Heart left ventricle (tissue), 16 donors: ENCODE measurements at regions not wholly inside any gene's neighbourhood (a gene's known extent, or its start where the extent isn't known, plus 50 kb on each side); places are given as distances from the start of the nearest gene placed in this dataset.

ENCODE experiments used
- ATAC-seq, 4 donors: fragments of 200-7000 bp; cut with Tn5 transposase; one replicate each; pipeline ENCODE4 v1.9.1; 2020 to 2022; ENCODE audit warnings: moderate library complexity in 4 of 4, mild to moderate bottlenecking in 3 of 4, moderate number of reproducible peaks in 1 of 4
- DNase-seq, 5 donors: peaks; one replicate each; pipeline ENCODE4 v3.0.0-alpha.2; 2020
- H3K27ac ChIP-seq, 12 donors: fragments of 200-600 bp; sonication (generic) in 4 of 12; one replicate each; pipeline versions ENCODE4 v1.5.0 to v1.8.0; 2016 to 2022; ENCODE audit warnings: mild to moderate bottlenecking in 2 of 12
- H3K27me3 ChIP-seq, 9 donors: fragments of 200-600 bp; sonication (generic) in 2 of 9; one replicate each; pipeline versions ENCODE4 v1.5.1 to v1.8.0; 2016 to 2022; ENCODE audit warnings: mild to moderate bottlenecking in 3 of 9
- H3K36me3 ChIP-seq, 9 donors: fragments of 200-600 bp; sonication (generic) in 2 of 9; one replicate each; pipeline versions ENCODE4 v1.5.0 to v1.8.0; 2018 to 2022; ENCODE audit warnings: mild to moderate bottlenecking in 2 of 9
- H3K4me1 ChIP-seq, 12 donors: fragments of 200-600 bp; sonication (generic) in 4 of 12; one replicate each; pipeline versions ENCODE4 v1.5.0 to v1.8.0; 2016 to 2022; ENCODE audit warnings: mild to moderate bottlenecking in 3 of 12
- H3K4me3 ChIP-seq, 12 donors: fragments of 200-600 bp; sonication (generic) in 4 of 12; one replicate each; pipeline versions ENCODE4 v1.5.0 to v1.8.0; 2017 to 2022; ENCODE audit warnings: mild to moderate bottlenecking in 9 of 12, moderate library complexity in 4 of 12
- H3K9me3 ChIP-seq, 12 donors: fragments of 200-600 bp; sonication (generic) in 4 of 12; one replicate each; pipeline versions ENCODE4 v1.5.0 to v1.8.0; 2016 to 2022; ENCODE audit warnings: mild to moderate bottlenecking in 1 of 12
- CTCF ChIP-seq, 12 donors: fragments of 200-600 bp; sonication (generic) in 4 of 12; IDR thresholded peaks; one replicate each; pipeline versions ENCODE4 v1.5.0 to v1.8.0; 2018 to 2022; ENCODE audit warnings: antibody characterized with exemption in 12 of 12, mild to moderate bottlenecking in 5 of 12
- POLR2A ChIP-seq, 2 donors: fragments of 450-650 bp; IDR thresholded peaks; one replicate each; pipeline ENCODE4 v1.6.1; 2017; ENCODE audit warnings: antibody characterized with exemption in 2 of 2, mild to moderate bottlenecking in 2 of 2, moderate library complexity in 2 of 2
- WGBS, 4 donors: extraction: QIAGEN DNeasy Blood & Tissue Kit in 2 of 4; methylation state at CpG; one replicate each; pipeline versions ENCODE4 v1.1.5 to v1.1.7; 2013 to 2018; 5-methylcytosine and 5-hydroxymethylcytosine counted together
- intact Hi-C, 10 donors: fragments of 100-400 bp; cut with DNase I; formaldehyde crosslinking; loops; one replicate each; pipeline versions ENCODE4 v1.11.1 to v1.14.2; 2022
- donor health status: ischemic (EF 13 %, LVEDD 7.1; RV severe dilation, severe dysfunction).
- donor health status: healthy with polysubstance abuse.
- donor health status: DM: no; HTN: yes; CAD: no.
- donor health status: DM: no; HTN: no; CAD: no.
- donor health status: ischemic (EF 25% LVEDD 6.9; RV normal size, moderate dysfunction).
- donor health status: ischemic (EF 25% LVEDD 5.7; RV mildly dilated, moderate dysfunction).
- donor health status: healthy.
- donor health status: DM: yes; HTN: yes; CAD: no.
- donor health status: ischemic (EF 35%, LVEDD 5.7; RV mildly dilated, moderate dysfunction).
- donor health status: nonischemic (EF 11% LVEDD 7.7; RV severe dilation, severe dysfunction).
- donor health status: DM: yes; HTN: yes; CAD: no.
- donor health status: PGD.
- donor health status: ischemic (EF 29% LVEDD 5.4; RV normal size, mild dysfunction).
- donor health status: nonischemic (EF 23%, LVEDD 6.1; RV moderate dilation, normal function).

GRCh38 chr13:44744880-44745633 lies 168.9 kb upstream of the TSC22D1 start:
- peaks cover 0 to 9% (median 0%) of the 10 kb centered on the region in 12 donors for H3K4me1 ChIP-seq
- intact Hi-C loops, result no loop called here
- peak in 2 of 4 donors; percentile 51 to 67 for ATAC-seq
- no peaks in the 10 kb centered on the region for H3K27me3 ChIP-seq
- no peak for DNase-seq
- no peak for TF ChIP-seq CTCF (IDR thresholded peaks at IDR 0.05)
- TF ChIP-seq POLR2A (IDR thresholded peaks at IDR 0.05), result no peak
- H3K36me3 ChIP-seq, result no peaks in the 10 kb centered on the region
- 57 to 66% (median 61%) methylated on average over 10 of the region's 10 CpGs for WGBS, 4 donors
- H3K27ac ChIP-seq, result no peak overlapping the region
- no peaks in the 10 kb centered on the region for H3K9me3 ChIP-seq
- H3K4me3 ChIP-seq, result no peak overlapping the region

- Histone ChIP-seq H3K27ac (no peak overlapping the region), H3K4me3 (no peak overlapping the region), H3K9me3 (no peaks in the 10 kb centered on the region), H3K4me1 (peaks cover 0 to 3% (median 0%) of the 10 kb centered on the region in 12 donors), H3K27me3 (no peaks in the 10 kb centered on the region), H3K36me3 (no peaks in the 10 kb centered on the region)
- no peak for DNase-seq
- TF ChIP-seq POLR2A (IDR thresholded peaks at IDR 0.05) (no peak), CTCF (IDR thresholded peaks at IDR 0.05) (no peak)
- no peak for ATAC-seq
- WGBS, 4 donors, result 82 to 87% (median 84%) methylated on average over 7 of the region's 7 CpGs
- intact Hi-C loops, result no loop called here
These were observed 163.4 kb upstream of the TSC22D1 start for GRCh38 chr13:44739539-44739938.

- Histone ChIP-seq H3K9me3 (no peaks in the 10 kb centered on the region), H3K27me3 (no peaks in the 10 kb centered on the region), H3K36me3 (no peaks in the 10 kb centered on the region), H3K4me1 (peaks cover 0 to 7% (median 0%) of the 10 kb centered on the region in 12 donors), H3K27ac (no peak overlapping the region), H3K4me3 (no peak overlapping the region)
- no peak for DNase-seq
- TF ChIP-seq POLR2A (IDR thresholded peaks at IDR 0.05), result no peak
- no peak for TF ChIP-seq CTCF (IDR thresholded peaks at IDR 0.05)
- ATAC-seq, result no peak
- WGBS, 4 donors, result 81 to 85% (median 83%) methylated on average over 4 of the region's 4 CpGs
- intact Hi-C loops, result no loop called here
These were observed 163.0 kb upstream of the TSC22D1 start for GRCh38 chr13:44739120-44739519.

- no peaks in the 10 kb centered on the region for H3K36me3 ChIP-seq
- H3K27ac ChIP-seq, result no peak overlapping the region
- ATAC-seq (no peak), DNase-seq (no peak)
- intact Hi-C loops, result no loop called here
- TF ChIP-seq POLR2A (IDR thresholded peaks at IDR 0.05) (no peak), CTCF (IDR thresholded peaks at IDR 0.05) (no peak)
- H3K4me1 ChIP-seq, result peaks cover 0 to 8% (median 0%) of the 10 kb centered on the region in 12 donors
- H3K4me3 ChIP-seq, result no peak overlapping the region
- no peaks in the 10 kb centered on the region for H3K9me3 ChIP-seq
- no peaks in the 10 kb centered on the region for H3K27me3 ChIP-seq
- WGBS, 4 donors, result 68 to 76% (median 71%) methylated on average over 2 of the region's 2 CpGs
These were observed 162.3 kb upstream of the TSC22D1 start for GRCh38 chr13:44738463-44738862.
